Sciatic nerve (tissue), 2 donors: ENCODE measurements at regions not wholly inside any gene's neighbourhood (a gene's known extent, or its start where the extent isn't known, plus 50 kb on each side); places are given as distances from the start of the nearest gene placed in this dataset.
A peak's percentile ranks its signal among the peaks of the same experiment; 100 is the strongest.

Source experiments
- ATAC-seq: fragments of 200-7000 bp; cut with Tn5 transposase; one replicate; pipeline ENCODE4 v1.9.1; 2020; ENCODE audit warnings: mild to moderate bottlenecking, moderate library complexity
- DNase-seq: peaks from one replicate; pipeline ENCODE4 v3.0.0-alpha.2; 2020; ENCODE audit warnings: low spot score
- intact Hi-C: fragments of 100-400 bp; cut with DNase I; formaldehyde crosslinking; loops from one replicate; pipeline ENCODE4 v1.14.2; 2022
- donor health status: DM: no; HTN: no; CAD: no.
- donor health status: DM: no; HTN: no; CAD: no.

DNA sequence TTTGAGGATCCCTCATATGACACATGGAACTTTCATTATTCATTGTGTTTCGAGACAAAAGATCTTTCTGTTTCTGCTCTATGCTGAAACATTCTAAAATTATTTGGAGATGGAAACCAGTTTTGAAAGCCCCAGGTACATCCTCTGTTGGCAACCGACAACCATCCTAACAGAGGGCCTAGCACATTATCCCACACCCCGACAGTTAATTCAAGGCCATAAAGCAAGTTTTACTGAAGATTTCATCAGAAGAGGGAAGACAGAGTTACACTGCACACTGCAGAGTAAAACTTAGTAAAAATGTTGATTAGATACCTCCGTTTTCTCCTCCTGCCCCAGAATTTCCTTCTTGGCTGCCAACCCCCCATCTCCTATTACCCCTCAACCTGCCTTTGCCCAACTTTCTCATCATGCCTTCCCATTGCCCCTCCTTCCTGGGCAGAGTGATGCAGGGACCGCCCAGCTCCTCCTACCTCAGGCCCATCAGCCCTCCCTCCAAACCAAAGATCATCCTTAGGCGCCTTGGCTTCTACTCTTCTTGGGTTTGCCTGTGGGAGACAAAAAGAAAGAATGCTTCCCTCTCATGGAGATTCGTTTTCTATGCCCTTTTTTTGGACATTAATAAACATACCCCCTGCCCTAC, 52.9 kb upstream of the CITED4 start:
- intact Hi-C loops: no loop called here
- ATAC-seq: no peak
- peak; percentile 19 for DNase-seq

DNA sequence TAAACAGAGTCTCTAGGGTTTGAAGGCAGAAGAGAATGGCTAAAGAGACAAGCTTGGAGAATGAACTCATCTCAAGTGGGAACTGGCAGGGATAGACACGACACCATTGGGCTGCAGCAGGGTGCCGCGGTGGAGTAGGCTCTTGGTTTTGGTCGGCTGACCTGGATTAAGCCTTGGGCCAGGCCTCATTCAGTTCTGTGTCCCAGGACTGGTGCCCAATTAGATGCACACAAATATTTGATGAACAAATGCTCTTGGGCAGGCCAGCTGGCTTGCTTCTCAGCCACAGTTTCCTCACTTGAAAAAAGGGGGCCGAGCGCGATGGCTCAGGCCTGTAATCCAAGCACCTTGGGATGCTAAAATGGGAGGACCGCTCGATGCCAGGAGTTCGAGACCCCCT, 53.4 kb upstream of the CITED4 start:
- no peak for ATAC-seq
- intact Hi-C loops: no loop called here
- DNase-seq: peak; percentile 31

DNA sequence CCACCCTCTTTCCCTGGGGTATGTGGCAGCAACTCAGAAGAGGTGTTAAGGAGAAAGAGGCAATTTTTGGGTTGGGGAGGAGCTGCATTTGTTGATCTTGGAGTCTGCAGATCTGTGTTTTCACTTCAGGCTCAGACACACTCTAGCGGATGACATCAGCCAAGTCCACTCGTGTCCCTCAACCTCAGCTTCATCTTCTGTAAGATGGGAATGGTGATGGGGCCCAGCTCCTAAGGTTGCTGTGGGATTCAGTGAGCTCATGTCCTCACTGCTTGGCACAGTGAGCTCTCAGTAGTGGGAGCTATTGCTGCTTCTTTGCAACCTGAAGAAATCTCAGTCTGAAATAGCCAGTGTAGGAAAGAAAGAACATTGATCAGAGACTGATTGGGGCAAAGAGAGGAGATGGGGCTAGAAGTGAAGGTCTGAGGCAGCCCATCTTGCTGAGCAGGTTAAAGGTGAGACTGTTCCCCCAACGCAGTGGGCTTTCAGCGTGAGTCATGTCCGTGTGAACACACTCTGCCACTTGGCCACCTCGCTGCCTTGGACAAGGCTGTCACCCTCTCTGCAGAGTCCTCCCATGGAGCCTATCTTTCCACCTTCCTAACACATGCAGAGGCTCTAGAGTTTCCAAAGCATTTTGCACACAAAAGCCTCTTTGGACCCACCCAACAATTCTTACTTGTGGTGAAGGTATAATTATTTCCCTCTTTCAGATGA, 56.0 kb upstream of the CITED4 start:
- intact Hi-C loops: no loop called here
- ATAC-seq (no peak), DNase-seq (peak; percentile 8)

DNA sequence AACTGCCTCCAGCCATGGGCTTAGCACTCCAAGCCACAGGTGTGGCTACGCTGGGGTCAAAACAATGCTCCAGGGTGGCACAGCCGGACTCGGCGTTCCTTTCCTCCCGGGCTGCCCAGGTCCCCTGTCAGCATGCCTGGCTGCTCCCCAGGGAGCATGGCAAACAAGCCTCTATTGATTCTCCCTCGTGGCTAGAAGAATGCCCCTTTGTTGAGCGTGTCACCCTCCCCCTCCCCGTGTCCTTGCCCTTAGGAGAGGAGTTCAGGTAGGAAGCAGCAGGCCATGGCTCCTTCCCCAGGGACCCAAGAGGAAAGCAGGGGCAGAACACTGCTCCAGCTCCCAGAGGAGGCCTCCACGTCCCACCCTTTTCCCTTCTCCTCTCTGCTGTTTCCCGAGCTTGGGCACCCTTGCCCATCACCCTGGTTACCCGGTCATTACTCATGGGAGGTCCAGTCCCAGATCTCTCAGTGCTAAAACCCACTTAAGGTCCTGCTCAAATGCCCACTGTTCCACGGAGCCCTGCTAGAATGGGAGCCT, 57.4 kb upstream of the CITED4 start:
- ATAC-seq (no peak), DNase-seq (peak; percentile 59)
- intact Hi-C loops: no loop called here

DNA sequence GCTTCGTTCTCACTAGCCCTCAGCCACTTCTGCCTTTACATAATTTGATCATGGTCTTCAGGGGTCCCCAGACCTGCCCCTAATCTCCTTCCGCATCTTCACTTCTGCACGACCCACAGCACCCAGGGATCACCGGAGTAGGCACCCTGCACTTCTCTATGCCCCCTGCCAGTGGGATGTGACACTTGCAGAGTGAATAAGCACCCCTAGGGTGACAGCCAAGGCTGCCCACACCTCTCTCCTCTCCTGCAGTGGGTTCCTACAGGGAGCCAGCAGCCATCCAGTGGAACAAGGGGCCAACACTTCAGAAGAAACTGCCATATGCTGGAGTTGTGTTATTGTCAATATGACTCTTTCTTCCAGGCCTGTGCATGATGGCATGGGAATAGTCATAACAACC, 58.0 kb upstream of the CTPS1 start:
- no peak for ATAC-seq
- DNase-seq: peak; percentile 19
- intact Hi-C loops: no loop called here

DNA sequence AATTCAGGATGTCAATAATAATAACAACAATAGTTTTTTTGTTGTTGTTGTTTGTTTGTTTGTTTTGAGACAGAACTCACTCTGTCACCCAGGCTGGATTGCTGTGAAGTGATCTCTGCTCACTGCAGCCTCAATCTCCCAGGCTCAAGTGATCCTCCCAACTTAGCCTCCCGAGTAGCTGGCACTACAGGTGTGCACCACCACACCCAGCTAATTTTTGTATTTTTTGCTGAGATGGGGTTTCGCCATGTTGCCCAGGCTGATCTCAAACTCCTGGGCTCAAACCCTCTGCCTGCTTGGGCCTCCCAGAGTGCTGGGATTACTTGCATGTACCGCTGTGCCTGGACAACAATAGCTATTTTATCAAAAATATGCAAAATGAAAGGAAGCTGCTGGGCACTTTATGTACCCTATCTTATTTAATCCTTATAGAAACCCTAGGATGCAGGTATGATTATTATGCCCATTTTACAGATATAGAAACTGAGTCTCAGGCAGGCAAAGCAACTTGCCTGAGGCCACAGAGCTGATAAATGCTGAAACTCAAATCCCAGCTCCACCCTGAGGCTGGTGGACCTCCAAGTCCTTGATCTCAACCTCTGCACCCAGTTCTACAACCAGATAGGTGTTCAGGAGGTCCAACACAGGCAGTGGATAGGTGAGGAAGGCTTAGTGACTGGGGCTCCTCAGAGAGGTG, 57.4 kb upstream of the CTPS1 start:
- intact Hi-C loops: no loop called here
- ATAC-seq: no peak
- peak; percentile 0 for DNase-seq

DNA sequence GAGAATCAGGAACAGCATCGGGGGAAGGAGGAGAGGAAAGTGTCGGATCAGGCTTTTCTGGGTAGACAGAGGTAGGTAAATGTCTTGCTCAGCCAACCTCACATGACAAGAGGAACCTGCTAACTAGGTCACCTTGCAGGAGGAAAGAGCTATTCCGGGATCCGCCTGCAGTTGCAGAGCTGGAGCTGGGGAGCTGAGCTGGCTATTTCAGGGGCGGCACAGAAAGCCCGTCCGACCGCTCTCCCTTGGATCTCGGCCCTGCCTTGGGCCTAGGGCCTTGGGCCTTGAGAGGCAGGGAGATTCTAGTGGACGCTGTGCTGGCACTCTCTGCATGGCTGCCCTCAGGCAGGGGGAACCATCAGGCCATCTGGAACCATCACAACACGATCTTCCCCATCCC, 56.5 kb upstream of the CTPS1 start:
- no peak for ATAC-seq
- intact Hi-C loops: no loop called here
- peak; percentile 44 for DNase-seq

DNA sequence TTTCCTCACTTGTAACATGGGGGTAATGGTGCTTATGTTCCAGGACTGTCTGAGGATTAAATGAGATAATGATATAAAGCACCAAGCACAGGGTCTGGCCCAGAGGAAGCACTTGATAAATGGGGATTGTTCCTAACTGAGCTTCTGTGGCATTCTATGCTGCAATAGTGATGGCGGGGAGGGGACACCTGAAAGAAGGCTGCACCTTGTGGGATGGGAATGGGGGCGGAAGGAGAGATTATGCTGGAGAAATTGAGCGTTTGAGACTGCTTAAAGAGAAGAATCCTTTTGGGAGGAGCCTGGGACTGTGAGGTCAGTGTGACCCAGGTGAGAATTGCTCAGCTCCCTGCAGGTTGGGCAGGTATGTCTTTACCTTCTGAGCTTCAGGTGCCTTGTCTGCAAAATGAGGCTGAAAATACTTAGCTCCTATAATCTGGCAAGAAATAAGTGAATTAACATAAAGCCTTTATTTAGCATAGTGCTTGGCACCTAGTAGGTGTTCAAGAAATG, 55.9 kb upstream of the CTPS1 start:
- intact Hi-C loops: no loop called here
- ATAC-seq: no peak
- DNase-seq: peak; percentile 15

DNA sequence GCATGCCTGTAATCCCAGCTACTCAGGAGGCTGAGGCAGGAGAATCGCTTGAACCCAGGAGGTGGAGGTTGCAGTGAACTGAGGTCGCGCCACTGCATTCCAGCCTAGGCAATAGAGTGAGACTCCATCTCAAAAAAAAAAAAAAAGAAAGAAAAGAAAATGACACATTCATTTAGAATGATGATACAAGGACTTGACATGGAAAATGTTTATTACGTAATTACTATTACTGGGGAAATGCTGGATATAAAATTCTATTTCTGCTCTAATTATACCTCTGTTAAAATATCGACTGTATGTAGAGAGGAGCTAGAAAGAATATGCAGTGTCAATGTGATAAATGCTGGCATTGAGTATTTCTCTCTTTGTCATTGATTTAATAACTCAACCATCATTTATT, 54.7 kb upstream of the CTPS1 start:
- intact Hi-C loops: no loop called here
- ATAC-seq: no peak

DNA sequence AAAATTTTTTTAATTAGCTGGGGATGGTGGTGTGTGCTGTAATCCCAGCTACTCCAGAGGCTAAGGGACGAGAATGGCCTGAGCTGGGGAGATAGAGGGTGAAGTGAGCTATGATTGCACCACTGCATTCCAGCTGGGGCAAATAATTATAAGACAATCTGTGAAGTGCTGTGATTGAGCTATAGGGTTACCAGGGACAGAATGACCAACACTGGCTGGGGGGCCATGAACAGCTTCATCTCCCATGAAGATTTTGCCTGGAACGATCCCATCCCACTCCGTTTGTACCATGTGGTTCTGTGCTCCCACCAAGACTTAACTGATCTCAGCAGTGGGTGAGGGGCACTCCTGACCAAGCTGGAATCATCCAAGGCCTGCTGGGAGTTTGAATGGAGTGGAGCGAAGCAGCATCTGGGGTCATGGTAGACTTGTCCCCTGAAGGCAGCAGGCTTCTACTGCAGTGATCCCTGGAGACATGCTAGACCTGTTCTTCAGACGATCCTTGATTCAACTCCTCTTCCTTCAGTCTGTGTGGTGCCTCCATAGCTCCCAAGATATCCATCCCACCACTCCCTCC, 53.6 kb upstream of the CTPS1 start:
- ATAC-seq (no peak), DNase-seq (peak; percentile 5)
- intact Hi-C loops: no loop called here

More for the DNA sequence above, 54.7 kb upstream of the CTPS1 start:
- DNase-seq: peak; percentile 4

DNA sequence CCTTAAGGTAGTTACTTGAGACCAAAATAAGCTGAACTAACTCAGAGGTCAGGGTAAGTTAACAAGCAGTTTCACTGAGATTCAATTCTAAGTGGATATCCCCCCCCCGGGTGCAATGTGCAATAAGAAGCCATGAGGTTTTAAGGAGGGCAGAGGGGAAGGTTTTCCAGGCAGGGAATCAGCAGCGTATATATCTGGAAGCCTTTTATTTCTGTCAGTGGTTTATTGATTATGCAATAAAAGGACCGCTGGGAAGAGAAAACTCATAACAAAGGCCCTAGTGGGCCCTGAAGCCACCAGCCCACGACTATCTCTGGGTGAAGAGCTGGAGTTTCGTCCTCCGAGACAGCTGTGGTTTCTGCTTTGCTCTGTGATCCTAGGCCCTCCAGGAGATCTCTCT, 53.1 kb upstream of the CTPS1 start:
- intact Hi-C loops: no loop called here
- no peak for DNase-seq
- no peak for ATAC-seq

DNA sequence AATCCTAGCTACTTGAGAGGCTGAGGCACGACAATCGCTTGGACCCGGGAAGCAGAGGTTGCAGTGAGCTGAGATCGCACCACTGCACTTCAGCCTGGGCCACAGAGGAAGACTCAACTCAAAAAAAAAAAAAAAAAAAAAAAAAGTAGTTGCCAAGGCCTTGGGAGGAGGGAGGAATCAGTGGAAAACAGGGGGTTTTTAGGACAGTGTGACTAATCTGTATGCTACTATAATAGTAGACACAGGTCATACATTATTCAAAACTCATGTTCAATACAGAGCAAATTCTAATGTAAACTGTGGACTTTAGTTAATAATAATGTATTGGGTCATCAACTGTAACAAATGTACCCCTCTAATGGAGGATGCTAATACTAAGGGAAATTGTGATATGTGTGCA, 51.7 kb upstream of the CTPS1 start:
- DNase-seq (no peak), ATAC-seq (no peak)
- intact Hi-C loops: no loop called here

DNA sequence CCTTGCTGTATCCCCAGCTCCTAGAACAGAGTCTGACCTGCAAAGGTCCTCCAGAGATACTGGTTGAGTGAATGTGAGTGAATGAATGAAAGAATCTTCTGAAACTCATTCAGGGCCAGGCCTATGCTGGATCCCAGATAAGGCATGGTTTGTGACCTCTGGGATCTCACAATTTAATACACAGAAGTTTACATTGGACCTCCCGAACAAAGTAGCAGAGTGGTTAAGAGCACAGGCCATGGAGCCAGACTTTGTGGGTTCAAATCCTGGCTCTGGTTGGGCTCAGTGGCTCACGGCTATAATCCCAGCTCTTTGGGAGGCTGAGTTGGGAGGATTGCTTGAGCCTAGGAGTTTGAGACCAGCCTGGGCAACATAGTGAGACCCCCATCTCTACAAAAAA, 50.8 kb upstream of the CTPS1 start:
- ATAC-seq (no peak), DNase-seq (no peak)
- intact Hi-C loops: no loop called here

DNA sequence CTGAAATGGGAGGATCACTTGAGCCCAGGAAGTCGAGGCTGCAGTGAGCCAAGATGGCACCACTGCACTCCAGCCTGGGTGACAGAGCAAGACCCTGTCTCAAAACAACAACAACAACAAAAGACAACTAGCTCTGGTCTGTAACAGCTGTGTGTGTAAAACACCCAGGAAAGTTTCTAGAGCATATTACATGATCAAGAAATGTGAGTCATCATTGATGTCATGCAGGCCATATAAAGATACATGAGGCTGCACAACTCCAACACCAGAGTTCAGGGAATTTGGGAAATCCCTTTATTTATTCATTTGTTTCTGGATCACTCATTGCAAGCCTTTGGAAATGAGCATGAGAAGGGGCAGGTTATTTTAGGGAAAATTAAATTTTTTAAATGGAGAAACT, 50.3 kb upstream of the CTPS1 start:
- intact Hi-C loops: no loop called here
- ATAC-seq: no peak
- no peak for DNase-seq
